RWPE2 (cell line): ENCODE measurements at regions not wholly inside any gene's neighbourhood (a gene's known extent, or its start where the extent isn't known, plus 50 kb on each side); places are given as distances from the start of the nearest gene placed in this dataset.

ENCODE experiments used
- ATAC-seq: fragments of 200-7000 bp; cut with Tn5 transposase; 3 replicates; pipeline ENCODE4 v1.9.1; 2021; ENCODE audit warnings: low read depth
- DNase-seq: peaks from one replicate; pipeline ENCODE4 v3.0.0-alpha.2; 2020; ENCODE audit warnings: low spot score
- H3K27ac ChIP-seq: fragments of 450-650 bp; 2 replicates; pipeline ENCODE4 v1.5.1; 2017; ENCODE audit warnings: mild to moderate bottlenecking; ENCODE audit not compliant: poor library complexity, severe bottlenecking
- H3K27me3 ChIP-seq: fragments of 250-450 bp; sonication (Bioruptor Pico); 2 replicates; pipeline ENCODE4 v1.5.1; 2021; ENCODE audit warnings: mild to moderate bottlenecking, moderate library complexity; ENCODE audit not compliant: insufficient read depth, poor library complexity, severe bottlenecking
- H3K36me3 ChIP-seq: fragments of 250-450 bp; sonication (Bioruptor Pico); 2 replicates; pipeline ENCODE4 v1.5.1; 2020; ENCODE audit warnings: low read depth, mild to moderate bottlenecking, moderate library complexity
- H3K4me1 ChIP-seq: fragments of 250-450 bp; sonication (Bioruptor Pico); 2 replicates; pipeline ENCODE4 v1.5.1; 2021; ENCODE audit warnings: mild to moderate bottlenecking, moderate library complexity; ENCODE audit not compliant: insufficient read depth, poor library complexity, severe bottlenecking
- H3K4me3 ChIP-seq: fragments of 250-450 bp; sonication (Bioruptor Pico); 2 replicates; pipeline ENCODE4 v1.5.1; 2021; ENCODE audit warnings: mild to moderate bottlenecking, moderate library complexity; ENCODE audit not compliant: severe bottlenecking
- H3K9me3 ChIP-seq: fragments of 250-450 bp; sonication (Bioruptor Pico); 2 replicates; pipeline ENCODE4 v1.5.1; 2021; ENCODE audit warnings: mild to moderate bottlenecking, moderate library complexity; ENCODE audit not compliant: severe bottlenecking
- TF ChIP-seq, protein P1 (sequence below): fragments of 450-650 bp; IDR thresholded peaks from one replicate; pipeline ENCODE4 v1.5.1; 2017; ENCODE audit warnings: mild to moderate bottlenecking, moderate library complexity; ENCODE audit not compliant: poor library complexity, severe bottlenecking

DNA sequence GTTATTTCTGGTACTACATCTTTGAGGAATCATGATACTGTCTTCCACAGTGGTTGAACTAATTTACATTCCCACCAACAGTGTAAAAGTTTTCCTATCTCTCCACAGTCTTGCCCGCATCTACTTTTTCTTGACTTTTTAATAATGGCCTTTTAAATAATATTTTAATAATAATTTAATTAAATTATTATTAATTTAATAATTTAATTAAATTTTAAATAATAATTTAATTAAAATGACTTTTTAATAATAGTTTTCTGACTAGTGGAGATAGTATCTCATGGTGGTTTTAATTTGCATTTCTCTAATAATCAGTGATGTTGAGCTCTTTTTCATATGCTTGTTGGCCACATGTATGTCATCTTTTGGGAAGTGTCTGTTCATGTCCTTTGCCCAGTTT lies 1395.0 kb upstream of the ADGRL3 start:
- ATAC-seq: no peak
- TF ChIP-seq, protein P1, sequence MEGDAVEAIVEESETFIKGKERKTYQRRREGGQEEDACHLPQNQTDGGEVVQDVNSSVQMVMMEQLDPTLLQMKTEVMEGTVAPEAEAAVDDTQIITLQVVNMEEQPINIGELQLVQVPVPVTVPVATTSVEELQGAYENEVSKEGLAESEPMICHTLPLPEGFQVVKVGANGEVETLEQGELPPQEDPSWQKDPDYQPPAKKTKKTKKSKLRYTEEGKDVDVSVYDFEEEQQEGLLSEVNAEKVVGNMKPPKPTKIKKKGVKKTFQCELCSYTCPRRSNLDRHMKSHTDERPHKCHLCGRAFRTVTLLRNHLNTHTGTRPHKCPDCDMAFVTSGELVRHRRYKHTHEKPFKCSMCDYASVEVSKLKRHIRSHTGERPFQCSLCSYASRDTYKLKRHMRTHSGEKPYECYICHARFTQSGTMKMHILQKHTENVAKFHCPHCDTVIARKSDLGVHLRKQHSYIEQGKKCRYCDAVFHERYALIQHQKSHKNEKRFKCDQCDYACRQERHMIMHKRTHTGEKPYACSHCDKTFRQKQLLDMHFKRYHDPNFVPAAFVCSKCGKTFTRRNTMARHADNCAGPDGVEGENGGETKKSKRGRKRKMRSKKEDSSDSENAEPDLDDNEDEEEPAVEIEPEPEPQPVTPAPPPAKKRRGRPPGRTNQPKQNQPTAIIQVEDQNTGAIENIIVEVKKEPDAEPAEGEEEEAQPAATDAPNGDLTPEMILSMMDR: no peak
- no peaks in the 10 kb centered on the region for H3K27me3 ChIP-seq
- H3K9me3 ChIP-seq: no peaks in the 10 kb centered on the region
- no peak for DNase-seq
- no peak overlapping the region for H3K4me3 ChIP-seq
- H3K27ac ChIP-seq: no peak overlapping the region
- no peaks in the 10 kb centered on the region for H3K36me3 ChIP-seq
- no peaks in the 10 kb centered on the region for H3K4me1 ChIP-seq

DNA sequence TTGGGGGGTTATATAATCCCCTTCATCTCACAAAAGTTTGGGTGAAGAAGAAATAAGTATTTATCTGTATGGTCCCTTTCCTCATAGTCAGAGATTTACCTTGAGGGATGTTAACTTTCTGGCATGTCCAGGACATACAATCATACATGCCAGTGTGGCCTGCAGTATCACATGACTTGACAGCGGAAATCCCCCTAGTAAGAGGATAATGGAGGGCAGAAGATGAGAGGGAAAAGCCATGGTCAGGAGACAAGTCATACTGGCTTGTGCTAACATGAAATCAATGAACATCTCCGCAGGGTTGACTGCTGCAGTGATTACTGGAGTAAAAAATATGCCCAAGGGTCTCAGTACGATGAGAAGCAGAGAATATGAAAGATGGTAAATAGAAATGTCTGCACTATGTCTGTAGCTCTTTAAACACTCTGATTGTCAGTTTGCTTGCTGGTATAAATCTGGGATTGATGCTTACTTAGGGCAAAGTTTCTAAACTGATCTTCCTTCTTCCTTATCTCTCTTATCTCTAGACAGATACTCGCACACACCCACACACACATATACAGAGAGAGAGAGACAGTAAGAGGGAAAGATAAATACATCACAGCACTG lies 1385.6 kb upstream of the ADGRL3 start:
- no peaks in the 10 kb centered on the region for H3K27me3 ChIP-seq
- DNase-seq (no peak), ATAC-seq (no peak)
- H3K36me3 ChIP-seq: no peaks in the 10 kb centered on the region
- TF ChIP-seq, protein P1: no peak
- no peak overlapping the region for H3K4me3 ChIP-seq
- H3K9me3 ChIP-seq: no peaks in the 10 kb centered on the region
- H3K4me1 ChIP-seq: peaks cover 4% of the 10 kb centered on the region
- H3K27ac ChIP-seq: no peak overlapping the region

DNA sequence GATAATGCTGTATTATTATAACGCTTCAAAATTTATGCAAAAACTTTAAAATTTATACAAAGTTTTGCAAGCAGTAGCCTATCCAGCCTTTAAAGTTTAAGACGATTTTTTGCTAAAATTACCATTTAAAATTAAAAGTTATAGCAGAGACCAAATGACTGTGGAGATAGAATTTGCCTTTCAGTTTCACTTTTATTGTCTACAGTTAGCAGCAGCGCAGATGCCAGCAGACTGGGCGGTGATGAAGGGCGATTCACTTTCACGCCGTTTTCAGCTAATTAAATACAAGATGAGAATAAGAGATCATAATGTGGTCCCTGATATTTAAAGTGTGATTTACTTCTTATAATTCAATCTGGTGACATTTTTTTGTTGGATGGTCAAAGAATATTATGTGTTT lies 1381.5 kb upstream of the ADGRL3 start:
- no peak for ATAC-seq
- Histone ChIP-seq H3K4me1 (peaks cover 4% of the 10 kb centered on the region), H3K27me3 (no peaks in the 10 kb centered on the region), H3K9me3 (no peaks in the 10 kb centered on the region), H3K36me3 (no peaks in the 10 kb centered on the region), H3K27ac (no peak overlapping the region), H3K4me3 (no peak overlapping the region)
- DNase-seq: no peak
- TF ChIP-seq, protein P1: no peak

DNA sequence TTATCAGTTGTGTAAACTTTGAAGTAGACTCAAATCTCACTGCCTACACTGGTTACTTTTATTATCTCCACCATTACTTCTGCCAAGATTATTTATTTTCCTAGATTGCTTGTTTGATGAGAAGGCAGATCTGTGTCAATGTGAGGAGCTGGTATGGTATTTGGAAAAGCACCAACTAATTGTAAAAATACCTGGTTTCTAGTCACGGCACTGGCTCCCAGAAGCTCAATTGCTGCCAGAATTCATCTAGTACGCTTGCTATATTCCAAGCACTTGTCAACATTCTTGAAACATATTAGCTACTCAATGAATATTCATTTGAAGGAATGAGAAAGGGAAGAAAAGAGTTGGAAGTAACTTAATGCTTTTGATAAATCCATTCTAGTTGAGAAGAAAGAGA lies 1376.8 kb upstream of the ADGRL3 start:
- H3K4me1 ChIP-seq: no peaks in the 10 kb centered on the region
- H3K9me3 ChIP-seq: no peaks in the 10 kb centered on the region

DNA sequence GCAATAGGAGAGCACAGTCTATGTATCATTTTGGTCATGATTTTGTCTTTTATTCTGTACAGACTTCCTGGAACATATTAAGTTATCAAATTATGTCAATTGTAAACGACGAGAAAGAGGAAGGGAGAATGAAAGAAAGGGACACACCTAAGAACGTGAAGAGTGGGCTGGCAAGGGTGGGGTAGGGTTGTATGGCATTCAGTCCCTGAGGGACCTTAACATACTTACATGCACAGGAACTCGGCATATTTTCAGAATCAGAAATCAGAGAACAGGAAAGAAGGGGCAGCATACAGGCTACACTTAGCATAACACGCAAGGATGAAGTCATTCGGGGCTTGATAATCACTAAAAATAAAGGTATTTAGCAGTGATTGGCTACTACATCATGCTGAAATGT lies 1375.0 kb upstream of the ADGRL3 start:
- Histone ChIP-seq H3K27ac (no peak overlapping the region), H3K4me1 (no peaks in the 10 kb centered on the region), H3K36me3 (no peaks in the 10 kb centered on the region), H3K27me3 (no peaks in the 10 kb centered on the region), H3K9me3 (no peaks in the 10 kb centered on the region), H3K4me3 (no peak overlapping the region)
- TF ChIP-seq, protein P1: no peak
- ATAC-seq: no peak
- no peak for DNase-seq

More for the DNA sequence above, 1376.8 kb upstream of the ADGRL3 start:
- Histone ChIP-seq H3K27ac (no peak overlapping the region), H3K36me3 (no peaks in the 10 kb centered on the region), H3K27me3 (no peaks in the 10 kb centered on the region), H3K4me3 (no peak overlapping the region)
- ATAC-seq (no peak), DNase-seq (no peak)
- TF ChIP-seq, protein P1: no peak
